ENCODE measurements at regions not wholly inside any gene's neighbourhood (a gene's known extent, or its start where the extent isn't known, plus 50 kb on each side); places are given as distances from the start of the nearest gene placed in this dataset.

- TF ChIP-seq CTCF (conservative IDR thresholded peaks at IDR 0.05 in 1 of 2, IDR thresholded peaks at IDR 0.05 in 1 of 2; ENCODE audit: extremely low read depth in 1 of 2, insufficient read depth in 1 of 2, low read depth in 1 of 2, low read length in 2 of 2) (no peak), EZH2 (IDR thresholded peaks at IDR 0.05; ENCODE audit: borderline replicate concordance, low read length) (no peak)
Measured at GRCh38 chr3:106022913-106023312, 154.1 kb upstream of the CBLB start.

Measured in mammary epithelial cell (primary cell).